D341Med (cell line): ENCODE measurements at regions not wholly inside any gene's neighbourhood (a gene's known extent, or its start where the extent isn't known, plus 50 kb on each side); places are given as distances from the start of the nearest gene placed in this dataset.

Experiments
- DNase-seq: peaks from one replicate; pipeline ENCODE4 v3.0.0; 2012; ENCODE audit warnings: low spot score

- peak; percentile 76 for DNase-seq
These were observed 283.1 kb downstream of the LMX1A start for GRCh38 chr1:165073185-165074007.

GRCh38 chr1:165070675-165071074 is 285.8 kb downstream of the LMX1A start:
- no peak for DNase-seq

- no peak for DNase-seq
These were observed 286.7 kb downstream of the LMX1A start for GRCh38 chr1:165069829-165070228.

GRCh38 chr1:165068741-165069140 is 287.8 kb downstream of the LMX1A start:
- DNase-seq: no peak

- no peak for DNase-seq
These were observed 288.7 kb downstream of the LMX1A start for GRCh38 chr1:165067829-165068228.

- DNase-seq: no peak
These were observed 293.1 kb downstream of the LMX1A start for GRCh38 chr1:165063181-165063965.

- DNase-seq: no peak
These were observed 294.2 kb downstream of the LMX1A start for GRCh38 chr1:165062346-165062745.

- no peak for DNase-seq
These were observed 296.2 kb downstream of the LMX1A start for GRCh38 chr1:165060285-165060793.

- DNase-seq: no peak
These were observed 298.6 kb downstream of the LMX1A start for GRCh38 chr1:165057956-165058355.

GRCh38 chr1:165056914-165057313 is 299.6 kb downstream of the LMX1A start:
- no peak for DNase-seq

- DNase-seq: no peak
These were observed 300.9 kb downstream of the LMX1A start for GRCh38 chr1:165055581-165055980.

- no peak for DNase-seq
These were observed 301.9 kb downstream of the LMX1A start for GRCh38 chr1:165054627-165055026.

- no peak for DNase-seq
These were observed 303.2 kb downstream of the LMX1A start for GRCh38 chr1:165053351-165053750.

GRCh38 chr1:165052936-165053335 is 303.6 kb downstream of the LMX1A start:
- DNase-seq: no peak

- no peak for DNase-seq
These were observed 304.1 kb downstream of the LMX1A start for GRCh38 chr1:165052431-165052830.

- DNase-seq: no peak
These were observed 306.3 kb downstream of the LMX1A start for GRCh38 chr1:165050246-165050645.

- no peak for DNase-seq
These were observed 308.5 kb downstream of the LMX1A start for GRCh38 chr1:165047994-165048393.

GRCh38 chr1:165045902-165046301 is 310.6 kb downstream of the LMX1A start:
- no peak for DNase-seq

GRCh38 chr1:165040641-165041040 is 315.9 kb downstream of the LMX1A start:
- DNase-seq: no peak

GRCh38 chr1:165039996-165040395 is 316.5 kb downstream of the LMX1A start:
- DNase-seq: no peak

GRCh38 chr1:165036403-165036802 is 320.1 kb downstream of the LMX1A start:
- DNase-seq: no peak

- DNase-seq: no peak
These were observed 322.2 kb downstream of the LMX1A start for GRCh38 chr1:165034136-165034809.

- DNase-seq: no peak
These were observed 325.5 kb downstream of the LMX1A start for GRCh38 chr1:165031001-165031400.
